CD14-positive monocyte (primary cell): ENCODE measurements at regions not wholly inside any gene's neighbourhood (a gene's known extent, or its start where the extent isn't known, plus 50 kb on each side); places are given as distances from the start of the nearest gene placed in this dataset.

Experiments used
- DNase-seq, 3 donors: peaks; one replicate each; pipeline ENCODE4 v3.0.0-alpha.2; 2011 to 2022
- H2AFZ ChIP-seq: 2 replicates; pipeline ENCODE4 v1.6.0; 2012; ENCODE audit warnings: mild to moderate bottlenecking, low read depth, low read length, inconsistent platforms; ENCODE audit not compliant: insufficient read depth, poor library complexity, severe bottlenecking
- H3K27ac ChIP-seq, 2 donors: 1 replicate in 1 of 2; 2 replicates in 1 of 2; pipeline ENCODE4 v1.5.1; 2012 to 2013; ENCODE audit warnings: low read length in 2 of 2, control low read depth in 1 of 2, inconsistent platforms in 1 of 2, low read depth in 1 of 2, mild to moderate bottlenecking in 1 of 2
- H3K27me3 ChIP-seq, 2 donors: one replicate each; pipeline versions ENCODE4 v1.6.0 to v1.6.1; 2011 to 2013; ENCODE audit warnings: low read length in 2 of 2; ENCODE audit not compliant: control insufficient read depth in 2 of 2, insufficient read depth in 2 of 2
- H3K36me3 ChIP-seq, 2 donors: replicated peaks in 1 of 2; 1 replicate in 1 of 2; 2 replicates in 1 of 2; pipeline versions ENCODE4 v1.5.1 to v1.6.1; 2012 to 2013; ENCODE audit warnings: low read length in 2 of 2, control low read depth in 1 of 2, inconsistent platforms in 1 of 2, mild to moderate bottlenecking in 1 of 2; ENCODE audit not compliant: insufficient read depth in 2 of 2, control insufficient read depth in 1 of 2
- H3K4me1 ChIP-seq, 2 donors: 1 replicate in 1 of 2; 2 replicates in 1 of 2; pipeline versions ENCODE4 v1.5.1 to v1.6.1; 2012 to 2013; ENCODE audit warnings: low read length in 2 of 2, control low read depth in 1 of 2, inconsistent platforms in 1 of 2, mild to moderate bottlenecking in 1 of 2, moderate library complexity in 1 of 2; ENCODE audit not compliant: insufficient read depth in 2 of 2, control insufficient read depth in 1 of 2
- H3K4me2 ChIP-seq: replicated peaks from 2 replicates; pipeline ENCODE3; 2012; ENCODE audit warnings: low read length, moderate library complexity, mild to moderate bottlenecking; ENCODE audit not compliant: poor library complexity, severe bottlenecking; ENCODE audit errors: extremely low read depth
- H3K4me3 ChIP-seq, 3 experiments: fragments of 200-600 bp in 1 of 3; sonication (generic) in 1 of 3; replicated peaks in 1 of 3; 1 replicate in 2 of 3; 2 replicates in 1 of 3; pipeline ENCODE4 v1.5.1; 2011 to 2013; ENCODE audit warnings: low read length in 3 of 3, mild to moderate bottlenecking in 3 of 3, control low read depth in 2 of 3, low read depth in 2 of 3, inconsistent platforms in 1 of 3, moderate library complexity in 1 of 3
- H3K79me2 ChIP-seq: 2 replicates; pipeline ENCODE4 v1.6.0; 2012; ENCODE audit warnings: mild to moderate bottlenecking, control low read depth, inconsistent platforms, low read length, moderate library complexity; ENCODE audit not compliant: insufficient read depth
- H3K9ac ChIP-seq: 2 replicates; pipeline ENCODE4 v1.6.0; 2017; ENCODE audit warnings: low read length, mild to moderate bottlenecking; ENCODE audit not compliant: insufficient read depth, poor library complexity, severe bottlenecking
- H3K9me3 ChIP-seq, 2 donors: replicated peaks in 1 of 2; 1 replicate in 1 of 2; 2 replicates in 1 of 2; pipeline versions ENCODE4 v1.5.1 to v1.6.1; 2012 to 2013; ENCODE audit warnings: low read length in 2 of 2, control low read depth in 1 of 2; ENCODE audit not compliant: control insufficient read depth in 1 of 2, insufficient read depth in 1 of 2
- H4K20me1 ChIP-seq: 2 replicates; pipeline ENCODE4 v1.6.0; 2012; ENCODE audit warnings: mild to moderate bottlenecking, low read length, control low read depth, moderate library complexity; ENCODE audit not compliant: insufficient read depth
- H3K27ac Mint-ChIP-seq, 7 donors: one replicate each; pipeline ENCODE4 v1.8.0; 2020; ENCODE audit warnings: mild to moderate bottlenecking in 7 of 7, mixed read lengths in 7 of 7, moderate library complexity in 6 of 7, inconsistent platforms in 2 of 7
- H3K27me3 Mint-ChIP-seq, 3 donors: one replicate each; pipeline ENCODE4 v1.8.0; 2021 to 2022; ENCODE audit warnings: low read depth in 3 of 3, mild to moderate bottlenecking in 3 of 3, mixed read lengths in 3 of 3, moderate library complexity in 3 of 3, inconsistent platforms in 1 of 3
- H3K36me3 Mint-ChIP-seq, 2 donors: one replicate each; pipeline ENCODE4 v1.8.0; 2020; ENCODE audit warnings: mixed read lengths in 2 of 2, inconsistent platforms in 1 of 2, mild to moderate bottlenecking in 1 of 2
- H3K4me1 Mint-ChIP-seq: one replicate; pipeline ENCODE4 v1.8.0; 2020; ENCODE audit warnings: mild to moderate bottlenecking, mixed read lengths
- H3K4me3 Mint-ChIP-seq, 2 donors: one replicate each; pipeline ENCODE4 v1.8.0; 2020; ENCODE audit warnings: mild to moderate bottlenecking in 2 of 2, mixed read lengths in 2 of 2, moderate library complexity in 1 of 2
- H3K9me3 Mint-ChIP-seq, 7 donors: one replicate each; pipeline ENCODE4 v1.8.0; 2020 to 2022; ENCODE audit warnings: mixed read lengths in 7 of 7, mild to moderate bottlenecking in 6 of 7, moderate library complexity in 6 of 7, inconsistent platforms in 2 of 7
- WGBS: methylation state at CpG from one replicate; pipeline ENCODE4 v1.1.5; 2013; ENCODE audit warnings: missing lambda C conversion rate; ENCODE audit not compliant: insufficient coverage; 5-methylcytosine and 5-hydroxymethylcytosine counted together
- intact Hi-C, 2 donors: fragments of 100-400 bp; cut with micrococcal nuclease; formaldehyde crosslinking; loops; one replicate each; pipeline versions ENCODE4 v1.15.0 to v1.15.1; 2023
- TF ChIP-seq, protein P1 (sequence below): fragments of 200-600 bp; IDR thresholded peaks from one replicate; pipeline ENCODE4 v1.8.0; 2022; ENCODE audit warnings: antibody characterized with exemption, mild to moderate bottlenecking

DNA sequence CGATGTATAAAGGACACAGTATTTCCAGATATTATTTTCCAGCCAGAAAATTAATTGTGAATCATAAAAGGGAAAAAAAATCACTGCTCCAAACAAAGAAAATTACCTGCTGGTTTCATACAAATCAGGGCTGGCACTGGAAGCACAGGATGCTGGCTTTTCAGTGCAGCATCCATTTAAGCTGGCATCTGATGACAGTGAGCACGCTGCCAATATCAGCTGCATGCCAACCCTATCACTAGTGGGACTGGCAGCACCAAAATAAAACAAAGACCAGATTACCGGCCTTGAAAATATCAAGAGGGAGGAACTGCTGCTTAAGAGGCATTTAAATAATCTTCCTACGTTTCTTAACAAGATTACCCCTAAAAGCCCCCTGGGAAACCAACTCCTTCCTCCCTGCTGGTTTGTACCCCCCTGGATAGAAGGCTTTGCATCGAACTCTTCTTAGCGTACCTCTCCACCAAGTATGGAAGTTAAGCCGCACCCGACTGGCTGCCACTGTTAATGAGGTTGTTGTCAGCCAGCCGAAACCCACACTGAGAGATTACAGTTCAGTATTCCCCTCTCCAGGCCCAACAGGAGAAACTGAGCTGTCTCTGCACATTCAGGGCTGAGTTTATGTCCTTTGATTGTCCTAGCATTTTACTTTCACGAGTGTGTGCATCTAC lies 257.8 kb downstream of the EFNB2 start:
- Histone ChIP-seq H4K20me1 (no peaks in the 10 kb centered on the region), H3K4me3 (no peak overlapping the region), H3K27me3 (no peaks in the 10 kb centered on the region), H3K4me1 (no peaks in the 10 kb centered on the region), H3K9ac (no peak overlapping the region), H3K79me2 (no peaks in the 10 kb centered on the region), H3K27ac (no peak overlapping the region), H3K36me3 (no peaks in the 10 kb centered on the region), H3K9me3 (peaks cover 0 to under 1% of the 10 kb centered on the region in 2 donors), H2AFZ (no peak overlapping the region), H3K4me2 (no peak overlapping the region)
- H3K27ac Mint-ChIP-seq = no peak overlapping the region
- H3K27me3 Mint-ChIP-seq = no peaks in the 10 kb centered on the region
- no peak overlapping the region for H3K4me3 Mint-ChIP-seq
- H3K36me3 Mint-ChIP-seq = no peaks in the 10 kb centered on the region
- peaks cover 0 to 10% (median 3%) of the 10 kb centered on the region in 7 donors for H3K9me3 Mint-ChIP-seq
- TF ChIP-seq, protein P1, sequence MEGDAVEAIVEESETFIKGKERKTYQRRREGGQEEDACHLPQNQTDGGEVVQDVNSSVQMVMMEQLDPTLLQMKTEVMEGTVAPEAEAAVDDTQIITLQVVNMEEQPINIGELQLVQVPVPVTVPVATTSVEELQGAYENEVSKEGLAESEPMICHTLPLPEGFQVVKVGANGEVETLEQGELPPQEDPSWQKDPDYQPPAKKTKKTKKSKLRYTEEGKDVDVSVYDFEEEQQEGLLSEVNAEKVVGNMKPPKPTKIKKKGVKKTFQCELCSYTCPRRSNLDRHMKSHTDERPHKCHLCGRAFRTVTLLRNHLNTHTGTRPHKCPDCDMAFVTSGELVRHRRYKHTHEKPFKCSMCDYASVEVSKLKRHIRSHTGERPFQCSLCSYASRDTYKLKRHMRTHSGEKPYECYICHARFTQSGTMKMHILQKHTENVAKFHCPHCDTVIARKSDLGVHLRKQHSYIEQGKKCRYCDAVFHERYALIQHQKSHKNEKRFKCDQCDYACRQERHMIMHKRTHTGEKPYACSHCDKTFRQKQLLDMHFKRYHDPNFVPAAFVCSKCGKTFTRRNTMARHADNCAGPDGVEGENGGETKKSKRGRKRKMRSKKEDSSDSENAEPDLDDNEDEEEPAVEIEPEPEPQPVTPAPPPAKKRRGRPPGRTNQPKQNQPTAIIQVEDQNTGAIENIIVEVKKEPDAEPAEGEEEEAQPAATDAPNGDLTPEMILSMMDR = no peak
- WGBS = 91% methylated on average over 7 of the region's 10 CpGs
- H3K4me1 Mint-ChIP-seq = no peaks in the 10 kb centered on the region
- intact Hi-C loops = no loop called here
- no peak for DNase-seq

- WGBS = no CpG with 5 or more reads among the region's 4 CpGs
- Histone ChIP-seq H3K27me3 (no peaks in the 10 kb centered on the region), H3K79me2 (no peaks in the 10 kb centered on the region), H3K9ac (no peak overlapping the region), H4K20me1 (no peaks in the 10 kb centered on the region), H3K36me3 (no peaks in the 10 kb centered on the region), H3K4me1 (no peaks in the 10 kb centered on the region), H3K9me3 (peaks cover 5 to 6% of the 10 kb centered on the region in 2 donors), H3K27ac (no peak overlapping the region), H2AFZ (no peak overlapping the region), H3K4me3 (no peak overlapping the region), H3K4me2 (no peak overlapping the region)
- Mint-ChIP-seq H3K27me3 (peaks cover 0 to 2% (median 0%) of the 10 kb centered on the region in 3 donors), H3K9me3 (peaks cover 0 to 13% (median 7%) of the 10 kb centered on the region in 7 donors), H3K4me3 (no peak overlapping the region), H3K4me1 (no peaks in the 10 kb centered on the region), H3K27ac (no peak overlapping the region), H3K36me3 (no peaks in the 10 kb centered on the region)
- DNase-seq = no peak
- TF ChIP-seq, protein P1 = no peak
- intact Hi-C loops = no loop called here
These were observed 258.6 kb downstream of the EFNB2 start for GRCh38 chr13:106276876-106277275.
